SK-N-SH treated with all-trans-retinoic acid at 6 μM for 48 hours (cell line): ENCODE measurements at regions not wholly inside any gene's neighbourhood (a gene's known extent, or its start where the extent isn't known, plus 50 kb on each side); places are given as distances from the start of the nearest gene placed in this dataset.

ENCODE experiments used
- PPARA ChIP-seq: fragments of 250-450 bp; sonication (Bioruptor Pico); IDR thresholded peaks from 2 replicates; pipeline ENCODE4 v1.5.0; 2020; ENCODE audit warnings: mild to moderate bottlenecking, borderline replicate concordance
- RARB ChIP-seq: fragments of 250-450 bp; sonication (Bioruptor Pico); IDR thresholded peaks from 2 replicates; pipeline ENCODE4 v1.8.0; 2021; ENCODE audit warnings: mild to moderate bottlenecking, moderate library complexity
- ZFP3 ChIP-seq: fragments of 250-450 bp; sonication (Bioruptor Pico); IDR thresholded peaks from 2 replicates; pipeline ENCODE4 v1.5.0; 2020; ENCODE audit warnings: mild to moderate bottlenecking, moderate library complexity
- ZFP30 ChIP-seq: fragments of 450-650 bp; formaldehyde crosslinking; IDR thresholded peaks from 2 replicates; pipeline ENCODE4 v1.5.0; 2022; ENCODE audit warnings: mild to moderate bottlenecking, moderate library complexity
- TF ChIP-seq, protein P1 (sequence below): fragments of 250-450 bp; sonication (Bioruptor Pico); IDR thresholded peaks from 2 replicates; pipeline ENCODE4 v1.5.1; 2020; ENCODE audit warnings: low read depth, mild to moderate bottlenecking, moderate library complexity
- TF ChIP-seq, protein P2 (sequence below): fragments of 250-450 bp; sonication (Bioruptor Pico); IDR thresholded peaks from 2 replicates; pipeline ENCODE4 v1.8.0; 2021; ENCODE audit warnings: low read depth, mild to moderate bottlenecking, moderate library complexity, borderline replicate concordance
- TF ChIP-seq, protein P3 (sequence below): fragments of 250-450 bp; sonication (Bioruptor Pico); IDR thresholded peaks from 2 replicates; pipeline ENCODE4 v1.5.1; 2021; ENCODE audit warnings: mild to moderate bottlenecking, moderate library complexity
- TF ChIP-seq, protein P4 (sequence below): fragments of 250-450 bp; sonication (Bioruptor Pico); IDR thresholded peaks from 2 replicates; pipeline ENCODE4 v1.8.0; 2020; ENCODE audit warnings: mild to moderate bottlenecking, moderate library complexity, borderline replicate concordance
- TF ChIP-seq, protein P5 (sequence below): fragments of 250-450 bp; sonication (Bioruptor Pico); IDR thresholded peaks from 2 replicates; pipeline ENCODE4 v1.5.0; 2020; ENCODE audit warnings: mild to moderate bottlenecking, moderate library complexity

DNA sequence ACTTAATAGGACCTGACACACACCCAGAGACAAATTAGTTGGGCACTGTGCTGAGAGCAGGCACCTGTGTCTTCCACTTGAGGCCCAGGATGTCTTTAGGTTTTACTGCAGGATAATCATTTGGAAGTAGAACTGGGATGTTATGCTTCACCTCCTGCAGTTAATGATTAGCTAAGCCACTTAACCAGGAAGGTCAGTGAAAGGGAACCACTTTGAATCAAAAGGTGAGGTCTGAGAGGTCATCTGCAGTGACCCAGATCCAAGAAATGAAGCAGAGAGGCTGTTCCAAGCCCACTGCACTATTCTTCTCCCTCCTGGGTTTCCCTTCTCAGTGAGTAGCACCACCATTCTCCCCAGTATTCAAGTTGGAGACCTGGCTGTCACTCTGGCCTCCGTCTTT is 110.5 kb downstream of the SNX18 start:
- TF ChIP-seq ZFP3 (no peak), RARB (no peak), PPARA (CRISPR knock-in tag) (no peak), ZFP30 (CRISPR knock-in tag) (no peak)
- TF ChIP-seq, protein P1, sequence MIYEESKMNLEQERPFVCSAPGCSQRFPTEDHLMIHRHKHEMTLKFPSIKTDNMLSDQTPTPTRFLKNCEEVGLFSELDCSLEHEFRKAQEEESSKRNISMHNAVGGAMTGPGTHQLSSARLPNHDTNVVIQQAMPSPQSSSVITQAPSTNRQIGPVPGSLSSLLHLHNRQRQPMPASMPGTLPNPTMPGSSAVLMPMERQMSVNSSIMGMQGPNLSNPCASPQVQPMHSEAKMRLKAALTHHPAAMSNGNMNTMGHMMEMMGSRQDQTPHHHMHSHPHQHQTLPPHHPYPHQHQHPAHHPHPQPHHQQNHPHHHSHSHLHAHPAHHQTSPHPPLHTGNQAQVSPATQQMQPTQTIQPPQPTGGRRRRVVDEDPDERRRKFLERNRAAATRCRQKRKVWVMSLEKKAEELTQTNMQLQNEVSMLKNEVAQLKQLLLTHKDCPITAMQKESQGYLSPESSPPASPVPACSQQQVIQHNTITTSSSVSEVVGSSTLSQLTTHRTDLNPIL: no peak
- TF ChIP-seq, protein P2, sequence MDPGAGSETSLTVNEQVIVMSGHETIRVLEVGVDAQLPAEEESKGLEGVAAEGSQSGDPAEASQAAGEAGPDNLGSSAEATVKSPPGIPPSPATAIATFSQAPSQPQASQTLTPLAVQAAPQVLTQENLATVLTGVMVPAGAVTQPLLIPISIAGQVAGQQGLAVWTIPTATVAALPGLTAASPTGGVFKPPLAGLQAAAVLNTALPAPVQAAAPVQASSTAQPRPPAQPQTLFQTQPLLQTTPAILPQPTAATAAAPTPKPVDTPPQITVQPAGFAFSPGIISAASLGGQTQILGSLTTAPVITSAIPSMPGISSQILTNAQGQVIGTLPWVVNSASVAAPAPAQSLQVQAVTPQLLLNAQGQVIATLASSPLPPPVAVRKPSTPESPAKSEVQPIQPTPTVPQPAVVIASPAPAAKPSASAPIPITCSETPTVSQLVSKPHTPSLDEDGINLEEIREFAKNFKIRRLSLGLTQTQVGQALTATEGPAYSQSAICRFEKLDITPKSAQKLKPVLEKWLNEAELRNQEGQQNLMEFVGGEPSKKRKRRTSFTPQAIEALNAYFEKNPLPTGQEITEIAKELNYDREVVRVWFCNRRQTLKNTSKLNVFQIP (CRISPR knock-in tag): no peak
- TF ChIP-seq, protein P3, sequence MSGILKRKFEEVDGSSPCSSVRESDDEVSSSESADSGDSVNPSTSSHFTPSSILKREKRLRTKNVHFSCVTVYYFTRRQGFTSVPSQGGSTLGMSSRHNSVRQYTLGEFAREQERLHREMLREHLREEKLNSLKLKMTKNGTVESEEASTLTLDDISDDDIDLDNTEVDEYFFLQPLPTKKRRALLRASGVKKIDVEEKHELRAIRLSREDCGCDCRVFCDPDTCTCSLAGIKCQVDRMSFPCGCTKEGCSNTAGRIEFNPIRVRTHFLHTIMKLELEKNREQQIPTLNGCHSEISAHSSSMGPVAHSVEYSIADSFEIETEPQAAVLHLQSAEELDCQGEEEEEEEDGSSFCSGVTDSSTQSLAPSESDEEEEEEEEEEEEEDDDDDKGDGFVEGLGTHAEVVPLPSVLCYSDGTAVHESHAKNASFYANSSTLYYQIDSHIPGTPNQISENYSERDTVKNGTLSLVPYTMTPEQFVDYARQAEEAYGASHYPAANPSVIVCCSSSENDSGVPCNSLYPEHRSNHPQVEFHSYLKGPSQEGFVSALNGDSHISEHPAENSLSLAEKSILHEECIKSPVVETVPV (CRISPR knock-in tag): no peak
- TF ChIP-seq, protein P4, sequence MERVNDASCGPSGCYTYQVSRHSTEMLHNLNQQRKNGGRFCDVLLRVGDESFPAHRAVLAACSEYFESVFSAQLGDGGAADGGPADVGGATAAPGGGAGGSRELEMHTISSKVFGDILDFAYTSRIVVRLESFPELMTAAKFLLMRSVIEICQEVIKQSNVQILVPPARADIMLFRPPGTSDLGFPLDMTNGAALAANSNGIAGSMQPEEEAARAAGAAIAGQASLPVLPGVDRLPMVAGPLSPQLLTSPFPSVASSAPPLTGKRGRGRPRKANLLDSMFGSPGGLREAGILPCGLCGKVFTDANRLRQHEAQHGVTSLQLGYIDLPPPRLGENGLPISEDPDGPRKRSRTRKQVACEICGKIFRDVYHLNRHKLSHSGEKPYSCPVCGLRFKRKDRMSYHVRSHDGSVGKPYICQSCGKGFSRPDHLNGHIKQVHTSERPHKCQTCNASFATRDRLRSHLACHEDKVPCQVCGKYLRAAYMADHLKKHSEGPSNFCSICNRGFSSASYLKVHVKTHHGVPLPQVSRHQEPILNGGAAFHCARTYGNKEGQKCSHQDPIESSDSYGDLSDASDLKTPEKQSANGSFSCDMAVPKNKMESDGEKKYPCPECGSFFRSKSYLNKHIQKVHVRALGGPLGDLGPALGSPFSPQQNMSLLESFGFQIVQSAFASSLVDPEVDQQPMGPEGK (CRISPR knock-in tag): no peak
- TF ChIP-seq, protein P5, sequence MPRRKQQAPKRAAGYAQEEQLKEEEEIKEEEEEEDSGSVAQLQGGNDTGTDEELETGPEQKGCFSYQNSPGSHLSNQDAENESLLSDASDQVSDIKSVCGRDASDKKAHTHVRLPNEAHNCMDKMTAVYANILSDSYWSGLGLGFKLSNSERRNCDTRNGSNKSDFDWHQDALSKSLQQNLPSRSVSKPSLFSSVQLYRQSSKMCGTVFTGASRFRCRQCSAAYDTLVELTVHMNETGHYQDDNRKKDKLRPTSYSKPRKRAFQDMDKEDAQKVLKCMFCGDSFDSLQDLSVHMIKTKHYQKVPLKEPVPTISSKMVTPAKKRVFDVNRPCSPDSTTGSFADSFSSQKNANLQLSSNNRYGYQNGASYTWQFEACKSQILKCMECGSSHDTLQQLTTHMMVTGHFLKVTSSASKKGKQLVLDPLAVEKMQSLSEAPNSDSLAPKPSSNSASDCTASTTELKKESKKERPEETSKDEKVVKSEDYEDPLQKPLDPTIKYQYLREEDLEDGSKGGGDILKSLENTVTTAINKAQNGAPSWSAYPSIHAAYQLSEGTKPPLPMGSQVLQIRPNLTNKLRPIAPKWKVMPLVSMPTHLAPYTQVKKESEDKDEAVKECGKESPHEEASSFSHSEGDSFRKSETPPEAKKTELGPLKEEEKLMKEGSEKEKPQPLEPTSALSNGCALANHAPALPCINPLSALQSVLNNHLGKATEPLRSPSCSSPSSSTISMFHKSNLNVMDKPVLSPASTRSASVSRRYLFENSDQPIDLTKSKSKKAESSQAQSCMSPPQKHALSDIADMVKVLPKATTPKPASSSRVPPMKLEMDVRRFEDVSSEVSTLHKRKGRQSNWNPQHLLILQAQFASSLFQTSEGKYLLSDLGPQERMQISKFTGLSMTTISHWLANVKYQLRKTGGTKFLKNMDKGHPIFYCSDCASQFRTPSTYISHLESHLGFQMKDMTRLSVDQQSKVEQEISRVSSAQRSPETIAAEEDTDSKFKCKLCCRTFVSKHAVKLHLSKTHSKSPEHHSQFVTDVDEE (CRISPR knock-in tag): no peak
